ENCODE measurements at regions not wholly inside any gene's neighbourhood (a gene's known extent, or its start where the extent isn't known, plus 50 kb on each side); places are given as distances from the start of the nearest gene placed in this dataset.
"Not testable (repeated sequence)": the region's sequence is repeated elsewhere in the genome, so short reads cannot be mapped to it uniquely, and the experiment has no call there.

- H3K9me3 Mint-ChIP-seq: peaks cover 1 to 31% (median 10%) of the 10 kb centered on the region in 7 donors
- ATAC-seq (ENCODE audit: low read depth in 2 of 2): no peak
- no peaks in the 10 kb centered on the region for H3K36me3 Mint-ChIP-seq
Measured at GRCh38 chr6:74902089-74902488, 303.8 kb downstream of the COL12A1 start.

GRCh38 chr6:74901576-74901975, 304.3 kb downstream of the COL12A1 start:
- Histone ChIP-seq H3K27ac (ENCODE audit: insufficient read depth, low read length, poor library complexity, severe bottlenecking) (no peak overlapping the region), H3K4me1 (ENCODE audit: control insufficient read depth, insufficient read depth, low read length, poor library complexity, severe bottlenecking) (no peaks in the 10 kb centered on the region), H3K4me3 (ENCODE audit: low read depth, low read length) (no peak overlapping the region), H3K27me3 (ENCODE audit: control insufficient read depth, insufficient read depth, low read length) (no peaks in the 10 kb centered on the region), H3K9me3 (ENCODE audit: control insufficient read depth in 2 of 2, low read length in 2 of 2) (no peaks in the 10 kb centered on the region), H3K36me3 (ENCODE audit: control insufficient read depth, insufficient read depth, low read length) (no peaks in the 10 kb centered on the region)
- H3K9me3 Mint-ChIP-seq: peaks cover under 1 to 32% (median 14%) of the 10 kb centered on the region in 7 donors
- H3K27me3 Mint-ChIP-seq: no peaks in the 10 kb centered on the region
- no peak for ATAC-seq (ENCODE audit: low read depth in 2 of 2)
- H3K4me3 Mint-ChIP-seq: no peak overlapping the region
- DNase-seq: no peak
- no peak overlapping the region for H3K27ac Mint-ChIP-seq
- no peaks in the 10 kb centered on the region for H3K36me3 Mint-ChIP-seq
- H3K4me1 Mint-ChIP-seq: peaks cover 0 to 4% (median 0%) of the 10 kb centered on the region in 4 donors

More at GRCh38 chr6:74902089-74902488, 303.8 kb downstream of the COL12A1 start:
- Histone ChIP-seq H3K27ac (ENCODE audit: insufficient read depth, low read length, poor library complexity, severe bottlenecking) (no peak overlapping the region), H3K36me3 (ENCODE audit: control insufficient read depth, insufficient read depth, low read length) (no peaks in the 10 kb centered on the region), H3K4me1 (ENCODE audit: control insufficient read depth, insufficient read depth, low read length, poor library complexity, severe bottlenecking) (no peaks in the 10 kb centered on the region), H3K27me3 (ENCODE audit: control insufficient read depth, insufficient read depth, low read length) (no peaks in the 10 kb centered on the region), H3K9me3 (ENCODE audit: control insufficient read depth in 2 of 2, low read length in 2 of 2) (no peaks in the 10 kb centered on the region), H3K4me3 (ENCODE audit: low read depth, low read length) (no peak overlapping the region)
- Mint-ChIP-seq H3K27ac (no peak overlapping the region), H3K27me3 (no peaks in the 10 kb centered on the region), H3K4me3 (no peak overlapping the region), H3K4me1 (peaks cover 0 to 4% (median 0%) of the 10 kb centered on the region in 4 donors)
- DNase-seq: no peak

DNA sequence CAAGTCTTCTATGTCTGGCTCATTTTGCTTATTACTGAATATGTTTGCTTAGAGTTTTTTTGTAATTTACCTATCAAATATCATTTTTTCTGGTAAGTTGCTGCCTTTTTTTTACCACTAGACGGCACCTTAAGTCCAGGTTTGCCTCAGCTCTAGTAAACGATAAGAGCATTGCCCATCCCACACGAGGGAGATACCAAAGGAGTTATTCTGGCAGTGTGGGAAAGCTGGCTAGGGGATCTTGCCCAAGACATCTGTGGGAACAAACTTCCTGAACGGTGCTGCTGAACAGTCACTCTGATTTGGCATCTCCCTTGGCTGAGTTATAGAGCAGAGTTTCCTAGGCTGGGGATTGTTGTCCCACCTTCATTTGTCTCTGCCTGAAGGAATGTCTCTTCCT, 306.4 kb downstream of the COL12A1 start:
- Histone ChIP-seq H3K4me3 (ENCODE audit: low read depth, low read length) (no peak overlapping the region), H3K36me3 (ENCODE audit: control insufficient read depth, insufficient read depth, low read length) (no peaks in the 10 kb centered on the region), H3K4me1 (ENCODE audit: control insufficient read depth, insufficient read depth, low read length, poor library complexity, severe bottlenecking) (no peaks in the 10 kb centered on the region), H3K27ac (ENCODE audit: insufficient read depth, low read length, poor library complexity, severe bottlenecking) (no peak overlapping the region), H3K9me3 (ENCODE audit: control insufficient read depth in 2 of 2, low read length in 2 of 2) (no peaks in the 10 kb centered on the region), H3K27me3 (ENCODE audit: control insufficient read depth, insufficient read depth, low read length) (no peaks in the 10 kb centered on the region)
- Mint-ChIP-seq H3K27me3 (no peaks in the 10 kb centered on the region), H3K4me3 (no peak overlapping the region), H3K4me1 (peaks cover 0 to 4% (median 0%) of the 10 kb centered on the region in 4 donors), H3K9me3 (peaks cover 1 to 30% (median 10%) of the 10 kb centered on the region in 7 donors), H3K36me3 (no peaks in the 10 kb centered on the region), H3K27ac (no peak overlapping the region)
- ATAC-seq (ENCODE audit: low read depth in 2 of 2): no peak
- no peak for DNase-seq

GRCh38 chr6:74892091-74892490, 313.8 kb downstream of the COL12A1 start:
- H3K4me1 ChIP-seq (ENCODE audit: control insufficient read depth, insufficient read depth, low read length, poor library complexity, severe bottlenecking): no peaks in the 10 kb centered on the region
- ATAC-seq (ENCODE audit: low read depth in 2 of 2): no peak
- DNase-seq: no peak
- Mint-ChIP-seq H3K9me3 (peaks cover 0 to 13% (median 3%) of the 10 kb centered on the region in 7 donors), H3K27me3 (no peaks in the 10 kb centered on the region), H3K4me1 (no peaks in the 10 kb centered on the region), H3K27ac (peak overlapping the region in 1 of 3 donors; percentile 50), H3K4me3 (no peak overlapping the region), H3K36me3 (no peaks in the 10 kb centered on the region)
- H3K9me3 ChIP-seq (ENCODE audit: control insufficient read depth in 2 of 2, low read length in 2 of 2): no peaks in the 10 kb centered on the region
- H3K27me3 ChIP-seq (ENCODE audit: control insufficient read depth, insufficient read depth, low read length): no peaks in the 10 kb centered on the region
- H3K4me3 ChIP-seq (ENCODE audit: low read depth, low read length): no peak overlapping the region
- no peaks in the 10 kb centered on the region for H3K36me3 ChIP-seq (ENCODE audit: control insufficient read depth, insufficient read depth, low read length)
- no peak overlapping the region for H3K27ac ChIP-seq (ENCODE audit: insufficient read depth, low read length, poor library complexity, severe bottlenecking)

- H3K27me3 Mint-ChIP-seq: no peaks in the 10 kb centered on the region
Measured at GRCh38 chr6:74891349-74891831, 314.5 kb downstream of the COL12A1 start.

GRCh38 chr6:74889635-74890034, 316.2 kb downstream of the COL12A1 start:
- Histone ChIP-seq H3K9me3 (ENCODE audit: control insufficient read depth in 2 of 2, low read length in 2 of 2) (no peaks in the 10 kb centered on the region), H3K27ac (ENCODE audit: insufficient read depth, low read length, poor library complexity, severe bottlenecking) (no peak overlapping the region), H3K4me3 (ENCODE audit: low read depth, low read length) (no peak overlapping the region), H3K4me1 (ENCODE audit: control insufficient read depth, insufficient read depth, low read length, poor library complexity, severe bottlenecking) (no peaks in the 10 kb centered on the region), H3K36me3 (ENCODE audit: control insufficient read depth, insufficient read depth, low read length) (no peaks in the 10 kb centered on the region), H3K27me3 (ENCODE audit: control insufficient read depth, insufficient read depth, low read length) (no peaks in the 10 kb centered on the region)
- no peak for DNase-seq
- Mint-ChIP-seq H3K9me3 (peaks cover 0 to 8% (median 7%) of the 10 kb centered on the region in 7 donors), H3K27me3 (no peaks in the 10 kb centered on the region), H3K4me1 (no peaks in the 10 kb centered on the region), H3K4me3 (no peak overlapping the region), H3K36me3 (no peaks in the 10 kb centered on the region), H3K27ac (no peak overlapping the region)
- no peak for ATAC-seq (ENCODE audit: low read depth in 2 of 2)

More at GRCh38 chr6:74891349-74891831, 314.5 kb downstream of the COL12A1 start:
- no peaks in the 10 kb centered on the region for H3K9me3 ChIP-seq (ENCODE audit: control insufficient read depth in 2 of 2, low read length in 2 of 2)
- H3K27me3 ChIP-seq (ENCODE audit: control insufficient read depth, insufficient read depth, low read length): no peaks in the 10 kb centered on the region
- no peak overlapping the region for H3K4me3 ChIP-seq (ENCODE audit: low read depth, low read length)
- H3K9me3 Mint-ChIP-seq: peaks cover 1 to 7% (median 5%) of the 10 kb centered on the region in 7 donors
- no peaks in the 10 kb centered on the region for H3K36me3 Mint-ChIP-seq
- no peak overlapping the region for H3K4me3 Mint-ChIP-seq
- H3K4me1 Mint-ChIP-seq: no peaks in the 10 kb centered on the region
- ATAC-seq (ENCODE audit: low read depth in 2 of 2): no peak
- no peak for DNase-seq
- H3K36me3 ChIP-seq (ENCODE audit: control insufficient read depth, insufficient read depth, low read length): no peaks in the 10 kb centered on the region
- no peak overlapping the region for H3K27ac ChIP-seq (ENCODE audit: insufficient read depth, low read length, poor library complexity, severe bottlenecking)
- no peak overlapping the region for H3K27ac Mint-ChIP-seq
- H3K4me1 ChIP-seq (ENCODE audit: control insufficient read depth, insufficient read depth, low read length, poor library complexity, severe bottlenecking): no peaks in the 10 kb centered on the region

DNA sequence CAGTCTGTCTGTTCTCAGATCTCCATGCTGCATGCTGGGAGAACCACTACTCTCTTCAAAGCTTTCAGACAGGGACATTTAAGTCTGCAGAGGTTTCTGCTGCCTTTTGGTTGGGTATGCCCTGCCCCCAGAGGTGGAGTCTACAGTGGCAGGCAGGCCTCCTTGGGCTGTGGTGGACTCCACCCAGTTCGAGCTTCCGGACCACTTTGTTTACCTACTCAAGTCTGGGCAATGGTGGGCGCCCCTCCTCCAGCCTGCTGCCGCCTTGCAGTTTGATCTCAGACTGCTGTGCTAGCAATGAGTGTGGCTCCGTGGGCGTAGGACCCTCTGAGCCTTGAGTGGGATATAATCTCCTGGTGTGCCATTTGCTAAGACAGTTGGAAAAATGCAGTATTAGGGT, 317.1 kb downstream of the COL12A1 start:
- H3K4me1 Mint-ChIP-seq; H3K36me3 Mint-ChIP-seq; H3K4me1 ChIP-seq (ENCODE audit: control insufficient read depth, insufficient read depth, low read length, poor library complexity, severe bottlenecking); ATAC-seq (ENCODE audit: low read depth in 2 of 2); H3K9me3 ChIP-seq (ENCODE audit: control insufficient read depth in 2 of 2, low read length in 2 of 2); H3K36me3 ChIP-seq (ENCODE audit: control insufficient read depth, insufficient read depth, low read length); H3K27ac Mint-ChIP-seq; H3K27me3 ChIP-seq (ENCODE audit: control insufficient read depth, insufficient read depth, low read length); H3K4me3 Mint-ChIP-seq; H3K27me3 Mint-ChIP-seq; DNase-seq; H3K27ac ChIP-seq (ENCODE audit: insufficient read depth, low read length, poor library complexity, severe bottlenecking); H3K4me3 ChIP-seq (ENCODE audit: low read depth, low read length); H3K9me3 Mint-ChIP-seq: not testable (repeated sequence)

DNA sequence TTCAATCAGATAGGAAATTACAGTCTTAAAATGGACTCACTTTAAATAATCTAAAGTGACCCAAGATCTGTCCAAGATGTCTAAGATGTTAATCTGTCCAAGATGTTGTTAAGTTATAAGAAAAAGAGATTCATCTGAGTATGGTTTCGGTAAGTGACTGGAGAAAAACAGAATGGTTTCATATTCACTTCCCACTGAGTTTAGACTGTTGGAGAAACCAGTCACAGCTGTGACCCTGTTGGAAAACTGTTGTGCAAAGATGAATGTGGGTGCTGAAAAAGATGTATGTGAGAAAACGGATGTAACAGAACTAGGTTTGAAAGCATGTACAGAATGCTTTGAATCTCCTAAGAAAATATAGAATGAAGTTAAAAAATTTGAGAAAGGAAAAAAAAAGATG, 325.9 kb downstream of the COL12A1 start:
- no peak for DNase-seq
- ATAC-seq (ENCODE audit: low read depth in 2 of 2): no peak
- Mint-ChIP-seq H3K27me3 (no peaks in the 10 kb centered on the region), H3K4me1 (no peaks in the 10 kb centered on the region), H3K27ac (no peak overlapping the region), H3K36me3 (no peaks in the 10 kb centered on the region), H3K9me3 (peaks cover 0 to 11% (median 7%) of the 10 kb centered on the region in 7 donors), H3K4me3 (no peak overlapping the region)
- H3K27me3 ChIP-seq (ENCODE audit: control insufficient read depth, insufficient read depth, low read length): no peaks in the 10 kb centered on the region
- no peaks in the 10 kb centered on the region for H3K36me3 ChIP-seq (ENCODE audit: control insufficient read depth, insufficient read depth, low read length)
- no peaks in the 10 kb centered on the region for H3K9me3 ChIP-seq (ENCODE audit: control insufficient read depth in 2 of 2, low read length in 2 of 2)
- H3K27ac ChIP-seq (ENCODE audit: insufficient read depth, low read length, poor library complexity, severe bottlenecking): no peak overlapping the region
- no peaks in the 10 kb centered on the region for H3K4me1 ChIP-seq (ENCODE audit: control insufficient read depth, insufficient read depth, low read length, poor library complexity, severe bottlenecking)
- no peak overlapping the region for H3K4me3 ChIP-seq (ENCODE audit: low read depth, low read length)

All from CD4-positive, CD25-positive, alpha-beta regulatory T cell (primary cell).